Psoas muscle (tissue), 7 donors: ENCODE measurements at regions not wholly inside any gene's neighbourhood (a gene's known extent, or its start where the extent isn't known, plus 50 kb on each side); places are given as distances from the start of the nearest gene placed in this dataset.

Source experiments
- ATAC-seq, 4 donors: fragments of 200-7000 bp; cut with Tn5 transposase; one replicate each; pipeline ENCODE4 v1.9.1; 2020; ENCODE audit warnings: moderate library complexity in 3 of 4, mild to moderate bottlenecking in 2 of 4
- DNase-seq, 2 donors: peaks; one replicate each; pipeline ENCODE4 v3.0.0-alpha.2; 2020
- H3K27ac ChIP-seq: fragments of 200-600 bp; one replicate; pipeline ENCODE4 v1.8.0; 2022
- H3K27me3 ChIP-seq, 3 donors: fragments of 200-600 bp in 1 of 3; one replicate each; pipeline versions ENCODE4 v1.6.1 to v1.8.0; 2013 to 2022; ENCODE audit warnings: low read length in 2 of 3, mild to moderate bottlenecking in 2 of 3, moderate library complexity in 1 of 3; ENCODE audit not compliant: insufficient read depth in 3 of 3
- H3K36me3 ChIP-seq, 2 donors: fragments of 200-600 bp in 1 of 2; one replicate each; pipeline versions ENCODE4 v1.6.1 to v1.8.0; 2013 to 2022; ENCODE audit warnings: low read depth in 1 of 2, mild to moderate bottlenecking in 1 of 2, moderate library complexity in 1 of 2; ENCODE audit not compliant: insufficient read depth in 1 of 2
- H3K4me1 ChIP-seq: fragments of 200-600 bp; one replicate; pipeline ENCODE4 v1.8.0; 2022
- H3K4me3 ChIP-seq: fragments of 200-600 bp; one replicate; pipeline ENCODE4 v1.8.0; 2022; ENCODE audit warnings: mild to moderate bottlenecking
- H3K9me3 ChIP-seq: fragments of 200-600 bp; one replicate; pipeline ENCODE4 v1.8.0; 2022
- WGBS, 3 donors: extraction: QIAGEN DNeasy Blood & Tissue Kit; methylation state at CpG; one replicate each; pipeline versions ENCODE4 v1.1.6 to v1.1.7; 2013; 5-methylcytosine and 5-hydroxymethylcytosine counted together
- intact Hi-C, 2 donors: fragments of 100-400 bp; cut with DNase I; formaldehyde crosslinking; loops; one replicate each; pipeline versions ENCODE4 v1.11.0 to v1.14.2; 2022
- TF ChIP-seq, protein P1 (sequence below): fragments of 200-600 bp; IDR thresholded peaks from one replicate; pipeline ENCODE4 v1.8.0; 2022; ENCODE audit warnings: antibody characterized with exemption
- donor health status: healthy with polysubstance abuse.
- donor health status: DM: no; HTN: no; CAD: no; lungs with moderate emphysema.
- donor health status: Bipolar disorder and iron deficiency.
- donor health status: healthy.
- donor health status: DM: yes; HTN: yes; CAD: no.
- donor health status: DM: no; HTN: no; CAD: no.
- donor health status: DM: yes; HTN: yes; CAD: no.

DNA sequence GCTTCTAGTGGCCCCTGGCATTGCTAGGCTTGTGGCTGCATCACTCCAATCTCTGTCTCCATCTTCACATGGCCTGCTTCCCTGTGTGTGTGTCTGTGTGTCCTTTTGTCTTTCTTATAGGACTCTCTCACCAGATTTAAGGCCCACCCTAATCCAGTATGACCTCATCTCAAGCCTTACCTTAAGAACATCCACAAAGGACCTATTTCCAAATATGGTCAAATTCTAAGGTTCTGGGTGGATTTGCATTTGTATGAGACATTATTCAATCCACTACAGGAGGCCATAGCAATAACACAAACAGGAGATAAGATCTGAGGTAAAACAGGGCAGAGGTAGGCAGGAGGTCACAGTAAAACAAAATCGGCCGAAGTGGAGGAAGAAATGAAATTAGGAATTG is 375.9 kb downstream of the BTG1 start:
- no peaks in the 10 kb centered on the region for H3K4me1 ChIP-seq
- TF ChIP-seq, protein P1, sequence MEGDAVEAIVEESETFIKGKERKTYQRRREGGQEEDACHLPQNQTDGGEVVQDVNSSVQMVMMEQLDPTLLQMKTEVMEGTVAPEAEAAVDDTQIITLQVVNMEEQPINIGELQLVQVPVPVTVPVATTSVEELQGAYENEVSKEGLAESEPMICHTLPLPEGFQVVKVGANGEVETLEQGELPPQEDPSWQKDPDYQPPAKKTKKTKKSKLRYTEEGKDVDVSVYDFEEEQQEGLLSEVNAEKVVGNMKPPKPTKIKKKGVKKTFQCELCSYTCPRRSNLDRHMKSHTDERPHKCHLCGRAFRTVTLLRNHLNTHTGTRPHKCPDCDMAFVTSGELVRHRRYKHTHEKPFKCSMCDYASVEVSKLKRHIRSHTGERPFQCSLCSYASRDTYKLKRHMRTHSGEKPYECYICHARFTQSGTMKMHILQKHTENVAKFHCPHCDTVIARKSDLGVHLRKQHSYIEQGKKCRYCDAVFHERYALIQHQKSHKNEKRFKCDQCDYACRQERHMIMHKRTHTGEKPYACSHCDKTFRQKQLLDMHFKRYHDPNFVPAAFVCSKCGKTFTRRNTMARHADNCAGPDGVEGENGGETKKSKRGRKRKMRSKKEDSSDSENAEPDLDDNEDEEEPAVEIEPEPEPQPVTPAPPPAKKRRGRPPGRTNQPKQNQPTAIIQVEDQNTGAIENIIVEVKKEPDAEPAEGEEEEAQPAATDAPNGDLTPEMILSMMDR: no peak
- H3K4me3 ChIP-seq: no peak overlapping the region
- intact Hi-C loops: no loop called here
- no peaks in the 10 kb centered on the region for H3K27me3 ChIP-seq
- WGBS, 3 donors: 91 to 95% (median 94%) methylated on average over 2 of the region's 2 CpGs
- no peak overlapping the region for H3K27ac ChIP-seq
- H3K36me3 ChIP-seq: no peaks in the 10 kb centered on the region
- ATAC-seq (no peak), DNase-seq (no peak)
- no peaks in the 10 kb centered on the region for H3K9me3 ChIP-seq

GRCh38 chr12:91767237-91767636 is 378.4 kb downstream of the BTG1 start:
- Histone ChIP-seq H3K4me1 (no peaks in the 10 kb centered on the region), H3K36me3 (no peaks in the 10 kb centered on the region), H3K27me3 (no peaks in the 10 kb centered on the region), H3K27ac (no peak overlapping the region), H3K4me3 (no peak overlapping the region), H3K9me3 (no peaks in the 10 kb centered on the region)
- TF ChIP-seq, protein P1: no peak
- DNase-seq (no peak), ATAC-seq (no peak)
- intact Hi-C loops: no loop called here
- WGBS, 3 donors: 92 to 93% (median 92%) methylated on average over 1 of the region's 1 CpG

DNA sequence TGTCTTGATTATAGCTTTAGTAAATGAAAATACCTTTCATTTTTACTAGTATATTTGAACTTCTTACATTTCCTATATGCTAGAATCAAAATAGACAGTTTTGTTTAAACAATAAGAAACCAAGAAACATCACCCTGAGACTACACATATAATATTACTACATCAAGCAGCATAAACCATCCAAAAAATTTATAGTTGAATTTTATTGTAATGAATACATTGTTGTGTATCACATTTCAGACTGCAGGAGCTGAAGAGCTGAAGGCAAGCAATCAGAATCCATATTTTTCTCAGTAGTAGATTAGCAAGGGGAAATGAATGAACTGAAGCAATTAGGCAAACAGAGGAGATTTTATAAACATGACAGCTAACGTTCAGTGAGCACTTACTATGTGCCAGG is 379.2 kb downstream of the BTG1 start:
- DNase-seq: no peak
- no peaks in the 10 kb centered on the region for H3K9me3 ChIP-seq
- no peaks in the 10 kb centered on the region for H3K4me1 ChIP-seq
- H3K36me3 ChIP-seq: no peaks in the 10 kb centered on the region
- 55 to 65% (median 63%) methylated on average over 1 of the region's 1 CpG for WGBS, 3 donors
- no peak overlapping the region for H3K27ac ChIP-seq
- ATAC-seq: no peak
- H3K4me3 ChIP-seq: no peak overlapping the region
- intact Hi-C loops: no loop called here
- TF ChIP-seq, protein P1: no peak
- H3K27me3 ChIP-seq: no peaks in the 10 kb centered on the region

DNA sequence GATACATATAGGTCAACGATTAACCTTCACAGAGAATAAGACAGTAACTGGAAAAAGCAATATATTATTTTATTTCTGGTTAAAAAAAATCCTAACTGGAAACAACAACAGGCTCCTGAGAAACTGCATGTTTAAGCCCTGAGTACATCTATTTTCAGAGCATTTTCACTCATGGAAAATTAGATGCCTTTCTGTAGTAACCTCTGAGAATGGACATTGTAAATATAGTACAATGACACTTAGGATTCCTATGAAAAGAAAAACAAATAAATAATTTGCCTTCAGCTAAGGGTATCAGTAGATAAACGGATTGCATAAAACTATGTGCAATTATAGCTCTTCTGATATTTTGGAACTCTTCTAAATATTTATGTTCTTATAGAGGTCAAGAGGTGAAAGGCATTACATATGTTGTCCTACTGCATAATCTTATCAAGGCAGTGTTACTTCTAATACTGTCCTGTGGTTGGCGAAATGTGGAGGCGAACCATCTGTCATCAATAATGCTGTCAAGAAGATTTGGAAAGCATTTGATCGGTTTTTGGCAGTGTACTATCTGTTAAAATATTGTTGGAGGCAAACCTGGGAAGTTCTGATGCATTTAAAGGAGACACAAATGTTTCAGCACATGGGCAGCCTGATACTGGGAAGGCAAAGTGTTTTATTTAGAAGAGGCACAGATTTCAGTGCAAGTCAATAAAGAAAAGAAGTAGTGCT is 381.8 kb downstream of the BTG1 start:
- intact Hi-C loops: no loop called here
- TF ChIP-seq, protein P1: no peak
- Histone ChIP-seq H3K36me3 (no peaks in the 10 kb centered on the region), H3K27me3 (no peaks in the 10 kb centered on the region), H3K9me3 (peaks cover 4% of the 10 kb centered on the region), H3K4me1 (no peaks in the 10 kb centered on the region), H3K4me3 (no peak overlapping the region), H3K27ac (no peak overlapping the region)
- DNase-seq (no peak), ATAC-seq (no peak)
- 50 to 67% (median 66%) methylated on average over 5 of the region's 5 CpGs for WGBS, 3 donors

- intact Hi-C loops: no loop called here
- TF ChIP-seq, protein P1: no peak
- Histone ChIP-seq H3K9me3 (peaks cover 7% of the 10 kb centered on the region), H3K4me1 (no peaks in the 10 kb centered on the region), H3K27ac (no peak overlapping the region), H3K36me3 (no peaks in the 10 kb centered on the region), H3K27me3 (no peaks in the 10 kb centered on the region), H3K4me3 (no peak overlapping the region)
- no peak for ATAC-seq
- no peak for DNase-seq
- 97 to 98% (median 97%) methylated on average over 3 of the region's 3 CpGs for WGBS, 3 donors
Measured at GRCh38 chr12:91753649-91754048, 392.0 kb downstream of the BTG1 start.
